ENCODE measurements at regions not wholly inside any gene's neighbourhood (a gene's known extent, or its start where the extent isn't known, plus 50 kb on each side); places are given as distances from the start of the nearest gene placed in this dataset.

GRCh38 chr7:113464096-113464855 lies 345.9 kb upstream of the SMIM30 start:
- no peak for DNase-seq (ENCODE audit: low read depth, low spot score)

- DNase-seq (ENCODE audit: low read depth, low spot score) = no peak
Measured at GRCh38 chr7:113460067-113460466, 341.7 kb upstream of the SMIM30 start.

GRCh38 chr7:113456533-113456932 lies 338.2 kb upstream of the SMIM30 start:
- no peak for DNase-seq (ENCODE audit: low read depth, low spot score)

GRCh38 chr7:113454597-113455169 lies 336.3 kb upstream of the SMIM30 start:
- no peak for DNase-seq (ENCODE audit: low read depth, low spot score)

GRCh38 chr7:113452245-113452644 lies 333.9 kb upstream of the SMIM30 start:
- no peak for DNase-seq (ENCODE audit: low read depth, low spot score)

GRCh38 chr7:113446791-113447190 lies 328.4 kb upstream of the SMIM30 start:
- no peak for DNase-seq (ENCODE audit: low read depth, low spot score)

- DNase-seq (ENCODE audit: low read depth, low spot score) = no peak
Measured at GRCh38 chr7:113446391-113446790, 328.0 kb upstream of the SMIM30 start.

- DNase-seq (ENCODE audit: low read depth, low spot score) = no peak
Measured at GRCh38 chr7:113444261-113444660, 325.9 kb upstream of the SMIM30 start.

- DNase-seq (ENCODE audit: low read depth, low spot score) = no peak
Measured at GRCh38 chr7:113440173-113440572, 321.8 kb upstream of the SMIM30 start.

- no peak for DNase-seq (ENCODE audit: low read depth, low spot score)
Measured at GRCh38 chr7:113431406-113431805, 313.1 kb upstream of the SMIM30 start.

GRCh38 chr7:113424185-113424817 lies 305.9 kb upstream of the SMIM30 start:
- no peak for DNase-seq (ENCODE audit: low read depth, low spot score)

- peak; percentile 64 for DNase-seq (ENCODE audit: low read depth, low spot score)
Measured at GRCh38 chr7:113421696-113422330, 303.5 kb upstream of the SMIM30 start.

- no peak for DNase-seq (ENCODE audit: low read depth, low spot score)
Measured at GRCh38 chr7:113414401-113415035, 296.2 kb upstream of the SMIM30 start.

- DNase-seq (ENCODE audit: low read depth, low spot score) = no peak
Measured at GRCh38 chr7:113412410-113412809, 294.1 kb upstream of the SMIM30 start.

GRCh38 chr7:113410796-113411195 lies 292.4 kb upstream of the SMIM30 start:
- no peak for DNase-seq (ENCODE audit: low read depth, low spot score)

- DNase-seq (ENCODE audit: low read depth, low spot score) = no peak
Measured at GRCh38 chr7:113408999-113409398, 290.6 kb upstream of the SMIM30 start.

GRCh38 chr7:113405296-113406056 lies 287.1 kb upstream of the SMIM30 start:
- no peak for DNase-seq (ENCODE audit: low read depth, low spot score)

GRCh38 chr7:113404245-113404644 lies 285.9 kb upstream of the SMIM30 start:
- DNase-seq (ENCODE audit: low read depth, low spot score) = no peak

- no peak for DNase-seq (ENCODE audit: low read depth, low spot score)
Measured at GRCh38 chr7:113402482-113402881, 284.1 kb upstream of the SMIM30 start.

- no peak for DNase-seq (ENCODE audit: low read depth, low spot score)
Measured at GRCh38 chr7:113402005-113402404, 283.7 kb upstream of the SMIM30 start.

- DNase-seq (ENCODE audit: low read depth, low spot score) = no peak
Measured at GRCh38 chr7:113394856-113395255, 276.5 kb upstream of the SMIM30 start.

All from activated naive CD8-positive, alpha-beta T cell treated with anti-CD3 and anti-CD28 coated beads, Interleukin-2, amount 50 U/mL, for 16 hours (primary cell).